ENCODE measurements at regions not wholly inside any gene's neighbourhood (a gene's known extent, or its start where the extent isn't known, plus 50 kb on each side); places are given as distances from the start of the nearest gene placed in this dataset.

DNA sequence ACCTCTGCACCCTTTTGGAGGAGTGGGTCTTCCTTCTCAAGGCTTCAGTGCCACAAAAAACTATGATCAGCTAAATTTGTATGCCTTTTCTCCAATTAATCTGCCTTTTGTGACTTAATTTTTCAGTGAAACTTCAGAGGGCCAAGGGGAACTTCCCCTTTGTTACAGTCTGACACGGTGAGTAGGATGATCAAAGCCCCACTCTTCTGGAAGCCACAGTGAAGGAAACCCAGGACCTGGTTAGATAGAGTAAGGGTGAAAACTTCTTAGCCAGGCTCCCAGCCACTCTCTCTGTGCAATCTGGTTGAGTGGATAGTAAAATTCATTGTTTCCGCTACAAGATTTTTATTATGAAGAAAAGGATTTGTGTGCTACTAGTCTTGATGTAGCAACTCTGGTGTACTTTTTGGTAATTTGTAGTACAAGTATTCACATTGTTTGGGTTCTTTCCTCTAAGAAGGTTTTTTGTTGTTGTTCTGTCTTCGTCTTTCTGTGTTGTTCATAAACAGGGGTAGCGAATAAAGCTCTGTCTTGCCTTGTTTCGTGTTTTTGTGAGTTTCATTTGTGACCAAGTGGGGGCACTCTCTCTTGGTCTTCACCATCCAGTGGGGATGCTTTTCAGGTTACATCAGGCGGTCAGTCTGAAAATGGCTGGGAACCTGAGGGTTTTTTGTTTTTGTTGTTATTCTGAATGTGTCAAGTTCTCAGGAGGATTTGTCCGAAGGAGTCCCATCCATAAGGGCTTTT, 268.5 kb upstream of the NPSR1 start:
- Histone ChIP-seq H3K4me2 (ENCODE audit: insufficient read depth, low read length) (no peak overlapping the region), H3K79me2 (ENCODE audit: control insufficient read depth, insufficient read depth, low read length) (no peaks in the 10 kb centered on the region), H3K9me1 (ENCODE audit: control insufficient read depth, insufficient read depth, low read length) (no peaks in the 10 kb centered on the region), H3K9ac (ENCODE audit: insufficient read depth in 1 of 2, low read depth in 2 of 2, low read length in 2 of 2) (no peak overlapping the region), H3K4me3 (no peak overlapping the region), H3K27ac (ENCODE audit: extremely low read depth, low read depth, low read length) (no peak overlapping the region), H3K27me3 (ENCODE audit: control insufficient read depth in 2 of 2, insufficient read depth in 2 of 2, low read length in 2 of 2) (no peaks in the 10 kb centered on the region), H4K20me1 (replicated peaks; ENCODE audit: control insufficient read depth, insufficient read depth, low read length) (no peaks in the 10 kb centered on the region), H3K9me3 (replicated peaks; ENCODE audit: control insufficient read depth, insufficient read depth, low read depth, low read length) (no peaks in the 10 kb centered on the region), H2AFZ (ENCODE audit: low read depth, low read length) (no peak overlapping the region), H3K36me3 (ENCODE audit: control insufficient read depth, insufficient read depth, low read length) (no peaks in the 10 kb centered on the region), H3K4me1 (replicated peaks in 1 of 2; ENCODE audit: control insufficient read depth in 2 of 2, insufficient read depth in 2 of 2, low read length in 2 of 2) (no peaks in the 10 kb centered on the region)
- ChIA-PET CTCF (ENCODE audit: low intra/inter-chr PET ratio) (no interaction called here), POLR2A (no interaction called here)
- TF ChIP-seq RB1 (IDR thresholded peaks at IDR 0.05; ENCODE audit: low read depth) (no peak), EWSR1 (IDR thresholded peaks at IDR 0.05; ENCODE audit: borderline replicate concordance, low read depth, partially characterized antibody) (no peak), NBN (IDR thresholded peaks at IDR 0.05; ENCODE audit: low read depth) (no peak), ARNT (IDR thresholded peaks at IDR 0.05) (no peak), NFIC (IDR thresholded peaks at IDR 0.05) (no peak), NFRKB (IDR thresholded peaks at IDR 0.05; ENCODE audit: low read depth) (no peak), MCM3 (IDR thresholded peaks at IDR 0.05) (no peak)
- TF ChIP-seq, protein P1, sequence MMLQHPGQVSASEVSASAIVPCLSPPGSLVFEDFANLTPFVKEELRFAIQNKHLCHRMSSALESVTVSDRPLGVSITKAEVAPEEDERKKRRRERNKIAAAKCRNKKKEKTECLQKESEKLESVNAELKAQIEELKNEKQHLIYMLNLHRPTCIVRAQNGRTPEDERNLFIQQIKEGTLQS (IDR thresholded peaks at IDR 0.05): no peak
- TF ChIP-seq, protein P1 (CRISPR knock-in tag; conservative IDR thresholded peaks at IDR 0.05): no peak
- TF ChIP-seq, protein P2, sequence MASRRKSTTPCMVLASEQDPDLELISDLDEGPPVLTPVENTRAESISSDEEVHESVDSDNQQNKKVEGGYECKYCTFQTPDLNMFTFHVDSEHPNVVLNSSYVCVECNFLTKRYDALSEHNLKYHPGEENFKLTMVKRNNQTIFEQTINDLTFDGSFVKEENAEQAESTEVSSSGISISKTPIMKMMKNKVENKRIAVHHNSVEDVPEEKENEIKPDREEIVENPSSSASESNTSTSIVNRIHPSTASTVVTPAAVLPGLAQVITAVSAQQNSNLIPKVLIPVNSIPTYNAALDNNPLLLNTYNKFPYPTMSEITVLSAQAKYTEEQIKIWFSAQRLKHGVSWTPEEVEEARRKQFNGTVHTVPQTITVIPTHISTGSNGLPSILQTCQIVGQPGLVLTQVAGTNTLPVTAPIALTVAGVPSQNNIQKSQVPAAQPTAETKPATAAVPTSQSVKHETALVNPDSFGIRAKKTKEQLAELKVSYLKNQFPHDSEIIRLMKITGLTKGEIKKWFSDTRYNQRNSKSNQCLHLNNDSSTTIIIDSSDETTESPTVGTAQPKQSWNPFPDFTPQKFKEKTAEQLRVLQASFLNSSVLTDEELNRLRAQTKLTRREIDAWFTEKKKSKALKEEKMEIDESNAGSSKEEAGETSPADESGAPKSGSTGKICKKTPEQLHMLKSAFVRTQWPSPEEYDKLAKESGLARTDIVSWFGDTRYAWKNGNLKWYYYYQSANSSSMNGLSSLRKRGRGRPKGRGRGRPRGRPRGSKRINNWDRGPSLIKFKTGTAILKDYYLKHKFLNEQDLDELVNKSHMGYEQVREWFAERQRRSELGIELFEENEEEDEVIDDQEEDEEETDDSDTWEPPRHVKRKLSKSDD (conservative IDR thresholded peaks at IDR 0.05; ENCODE audit: low read length): no peak
- 2% methylated on average over 7 of the region's 7 CpGs for WGBS (ENCODE audit: insufficient coverage, low coverage, missing lambda C conversion rate)
- no peak for FAIRE-seq
- in situ Hi-C loops (cut with MboI) (no loop called here), intact Hi-C loops (cut with micrococcal nuclease) (no loop called here)
- no peak for DNase-seq (ENCODE audit: extremely low read depth in 1 of 4, low spot score in 3 of 4)
- no TSS peak for BruUV-seq (replicated peaks)
- no peak for ATAC-seq
